LNCaP clone FGC (cell line): ENCODE measurements at regions not wholly inside any gene's neighbourhood (a gene's known extent, or its start where the extent isn't known, plus 50 kb on each side); places are given as distances from the start of the nearest gene placed in this dataset.

Experiments
- DNase-seq: peaks from one replicate; pipeline ENCODE4 v3.0.0-alpha.2; 2011; ENCODE audit warnings: low read depth
- H3K4me3 ChIP-seq: 2 replicates; pipeline ENCODE4 v1.5.1; 2011; ENCODE audit warnings: mild to moderate bottlenecking, low read depth, low read length, control low read depth
- CTCF ChIP-seq: IDR thresholded peaks from 2 replicates; pipeline ENCODE4 v1.5.1; 2012; ENCODE audit warnings: mild to moderate bottlenecking; ENCODE audit not compliant: control insufficient read depth, insufficient read depth; ENCODE audit errors: extremely low read depth

GRCh38 chr14:27190296-27190695, 592.5 kb upstream of the NOVA1 start:
- no peak overlapping the region for H3K4me3 ChIP-seq
- no peak for TF ChIP-seq CTCF
- no peak for DNase-seq

GRCh38 chr14:27199272-27199671, 601.4 kb upstream of the NOVA1 start:
- no peak overlapping the region for H3K4me3 ChIP-seq
- DNase-seq: no peak
- no peak for TF ChIP-seq CTCF

GRCh38 chr14:27205036-27205435, 607.2 kb upstream of the NOVA1 start:
- DNase-seq: no peak
- TF ChIP-seq CTCF: no peak
- no peak overlapping the region for H3K4me3 ChIP-seq

- no peak for TF ChIP-seq CTCF
- H3K4me3 ChIP-seq: no peak overlapping the region
- no peak for DNase-seq
Observed at GRCh38 chr14:27211741-27212140, 613.9 kb upstream of the NOVA1 start.

- DNase-seq: no peak
- no peak for TF ChIP-seq CTCF
- no peak overlapping the region for H3K4me3 ChIP-seq
Observed at GRCh38 chr14:27222671-27223070, 624.8 kb upstream of the NOVA1 start.

- DNase-seq: no peak
- no peak overlapping the region for H3K4me3 ChIP-seq
- TF ChIP-seq CTCF: no peak
Observed at GRCh38 chr14:27223906-27224305, 626.1 kb upstream of the NOVA1 start.

- no peak for TF ChIP-seq CTCF
- no peak overlapping the region for H3K4me3 ChIP-seq
- DNase-seq: no peak
Observed at GRCh38 chr14:27228053-27228452, 630.2 kb upstream of the NOVA1 start.
